ENCODE measurements at regions not wholly inside any gene's neighbourhood (a gene's known extent, or its start where the extent isn't known, plus 50 kb on each side); places are given as distances from the start of the nearest gene placed in this dataset.

DNA sequence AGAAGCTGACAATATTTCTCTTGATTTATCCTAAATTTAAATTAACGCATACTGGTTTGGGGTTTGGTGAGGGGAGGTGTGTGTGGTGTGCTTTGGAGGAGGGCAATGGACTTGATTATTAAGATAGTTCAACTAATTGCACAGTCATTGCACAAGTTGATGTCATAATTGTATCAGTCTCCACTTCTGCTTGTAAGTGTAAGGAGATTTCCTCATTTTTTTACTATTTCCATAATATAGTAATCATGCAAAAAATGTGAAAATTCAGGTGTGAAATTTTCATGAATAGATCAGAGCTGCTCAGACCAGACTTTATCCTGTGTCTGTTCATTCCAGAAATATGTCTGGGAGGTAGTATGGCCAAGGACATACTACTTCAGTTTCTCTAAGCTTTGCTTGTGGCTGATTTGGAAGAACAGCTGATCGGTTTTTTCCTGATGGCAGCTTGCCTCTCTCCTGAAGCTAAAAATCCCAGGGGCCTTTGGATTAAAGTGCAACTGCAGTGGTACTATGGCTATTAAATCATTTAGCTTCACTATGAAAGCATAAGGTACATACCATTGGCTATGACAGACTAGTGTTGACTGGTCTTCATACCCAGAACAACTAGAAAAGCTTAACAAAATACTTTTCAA is 201.8 kb upstream of the MIR17HG start:
- TF ChIP-seq POLR2A (IDR thresholded peaks at IDR 0.05) = no peak
- TF ChIP-seq, protein P1, sequence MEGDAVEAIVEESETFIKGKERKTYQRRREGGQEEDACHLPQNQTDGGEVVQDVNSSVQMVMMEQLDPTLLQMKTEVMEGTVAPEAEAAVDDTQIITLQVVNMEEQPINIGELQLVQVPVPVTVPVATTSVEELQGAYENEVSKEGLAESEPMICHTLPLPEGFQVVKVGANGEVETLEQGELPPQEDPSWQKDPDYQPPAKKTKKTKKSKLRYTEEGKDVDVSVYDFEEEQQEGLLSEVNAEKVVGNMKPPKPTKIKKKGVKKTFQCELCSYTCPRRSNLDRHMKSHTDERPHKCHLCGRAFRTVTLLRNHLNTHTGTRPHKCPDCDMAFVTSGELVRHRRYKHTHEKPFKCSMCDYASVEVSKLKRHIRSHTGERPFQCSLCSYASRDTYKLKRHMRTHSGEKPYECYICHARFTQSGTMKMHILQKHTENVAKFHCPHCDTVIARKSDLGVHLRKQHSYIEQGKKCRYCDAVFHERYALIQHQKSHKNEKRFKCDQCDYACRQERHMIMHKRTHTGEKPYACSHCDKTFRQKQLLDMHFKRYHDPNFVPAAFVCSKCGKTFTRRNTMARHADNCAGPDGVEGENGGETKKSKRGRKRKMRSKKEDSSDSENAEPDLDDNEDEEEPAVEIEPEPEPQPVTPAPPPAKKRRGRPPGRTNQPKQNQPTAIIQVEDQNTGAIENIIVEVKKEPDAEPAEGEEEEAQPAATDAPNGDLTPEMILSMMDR (IDR thresholded peaks at IDR 0.05) = no peak
